Psoas muscle (tissue), 7 donors: ENCODE measurements at regions not wholly inside any gene's neighbourhood (a gene's known extent, or its start where the extent isn't known, plus 50 kb on each side); places are given as distances from the start of the nearest gene placed in this dataset.
"Not testable (repeated sequence)": the region's sequence is repeated elsewhere in the genome, so short reads cannot be mapped to it uniquely, and the experiment has no call there.

Experiments used
- ATAC-seq, 4 donors: fragments of 200-7000 bp; cut with Tn5 transposase; one replicate each; pipeline ENCODE4 v1.9.1; 2020; ENCODE audit warnings: moderate library complexity in 3 of 4, mild to moderate bottlenecking in 2 of 4
- DNase-seq, 2 donors: peaks; one replicate each; pipeline ENCODE4 v3.0.0-alpha.2; 2020
- H3K27ac ChIP-seq: fragments of 200-600 bp; one replicate; pipeline ENCODE4 v1.8.0; 2022
- H3K27me3 ChIP-seq, 3 donors: fragments of 200-600 bp in 1 of 3; one replicate each; pipeline versions ENCODE4 v1.6.1 to v1.8.0; 2013 to 2022; ENCODE audit warnings: low read length in 2 of 3, mild to moderate bottlenecking in 2 of 3, moderate library complexity in 1 of 3; ENCODE audit not compliant: insufficient read depth in 3 of 3
- H3K36me3 ChIP-seq, 2 donors: fragments of 200-600 bp in 1 of 2; one replicate each; pipeline versions ENCODE4 v1.6.1 to v1.8.0; 2013 to 2022; ENCODE audit warnings: low read depth in 1 of 2, mild to moderate bottlenecking in 1 of 2, moderate library complexity in 1 of 2; ENCODE audit not compliant: insufficient read depth in 1 of 2
- H3K4me1 ChIP-seq: fragments of 200-600 bp; one replicate; pipeline ENCODE4 v1.8.0; 2022
- H3K4me3 ChIP-seq: fragments of 200-600 bp; one replicate; pipeline ENCODE4 v1.8.0; 2022; ENCODE audit warnings: mild to moderate bottlenecking
- H3K9me3 ChIP-seq: fragments of 200-600 bp; one replicate; pipeline ENCODE4 v1.8.0; 2022
- CTCF ChIP-seq: fragments of 200-600 bp; IDR thresholded peaks from one replicate; pipeline ENCODE4 v1.8.0; 2022; ENCODE audit warnings: antibody characterized with exemption
- WGBS, 3 donors: extraction: QIAGEN DNeasy Blood & Tissue Kit; methylation state at CpG; one replicate each; pipeline versions ENCODE4 v1.1.6 to v1.1.7; 2013; 5-methylcytosine and 5-hydroxymethylcytosine counted together
- intact Hi-C, 2 donors: fragments of 100-400 bp; cut with DNase I; formaldehyde crosslinking; loops; one replicate each; pipeline versions ENCODE4 v1.11.0 to v1.14.2; 2022
- donor health status: healthy with polysubstance abuse.
- donor health status: DM: no; HTN: no; CAD: no; lungs with moderate emphysema.
- donor health status: Bipolar disorder and iron deficiency.
- donor health status: healthy.
- donor health status: DM: yes; HTN: yes; CAD: no.
- donor health status: DM: no; HTN: no; CAD: no.
- donor health status: DM: yes; HTN: yes; CAD: no.

GRCh38 chr4:138633580-138633904 lies 382.0 kb upstream of the NOCT start:
- Histone ChIP-seq H3K4me1 (no peaks in the 10 kb centered on the region), H3K4me3 (no peak overlapping the region), H3K27me3 (no peaks in the 10 kb centered on the region), H3K27ac (no peak overlapping the region), H3K9me3 (no peaks in the 10 kb centered on the region), H3K36me3 (no peaks in the 10 kb centered on the region)
- intact Hi-C loops, result no loop called here
- ATAC-seq (no peak), DNase-seq (no peak)
- TF ChIP-seq CTCF, result no peak
- 84 to 87% (median 85%) methylated on average over 2 of the region's 2 CpGs for WGBS, 3 donors

- no peak for DNase-seq
- TF ChIP-seq CTCF, result no peak
- H3K27ac ChIP-seq, result no peak overlapping the region
- no peaks in the 10 kb centered on the region for H3K27me3 ChIP-seq
- intact Hi-C loops, result no loop called here
- no peaks in the 10 kb centered on the region for H3K9me3 ChIP-seq
- H3K36me3 ChIP-seq, result no peaks in the 10 kb centered on the region
- 84 to 89% (median 88%) methylated on average over 5 of the region's 5 CpGs for WGBS, 3 donors
- no peak for ATAC-seq
- no peak overlapping the region for H3K4me3 ChIP-seq
- no peaks in the 10 kb centered on the region for H3K4me1 ChIP-seq
Observed at GRCh38 chr4:138632856-138633579, 382.6 kb upstream of the NOCT start.

- Histone ChIP-seq H3K36me3 (no peaks in the 10 kb centered on the region), H3K4me3 (no peak overlapping the region), H3K27ac (no peak overlapping the region), H3K4me1 (no peaks in the 10 kb centered on the region), H3K27me3 (no peaks in the 10 kb centered on the region), H3K9me3 (no peaks in the 10 kb centered on the region)
- TF ChIP-seq CTCF, result no peak
- intact Hi-C loops, result no loop called here
- DNase-seq (no peak), ATAC-seq (no peak)
- WGBS, 3 donors, result 92 to 97% (median 95%) methylated on average over 3 of the region's 3 CpGs
Observed at GRCh38 chr4:138630666-138631065, 384.9 kb upstream of the NOCT start.

GRCh38 chr4:138629669-138630068 lies 385.9 kb upstream of the NOCT start:
- intact Hi-C loops, result no loop called here
- no peaks in the 10 kb centered on the region for H3K4me1 ChIP-seq
- no peaks in the 10 kb centered on the region for H3K36me3 ChIP-seq
- no peaks in the 10 kb centered on the region for H3K9me3 ChIP-seq
- ATAC-seq (no peak), DNase-seq (no peak)
- H3K27ac ChIP-seq, result no peak overlapping the region
- WGBS, 3 donors, result 97 to 99% (median 98%) methylated on average over 2 of the region's 2 CpGs
- H3K27me3 ChIP-seq, result no peaks in the 10 kb centered on the region
- TF ChIP-seq CTCF, result no peak
- no peak overlapping the region for H3K4me3 ChIP-seq

GRCh38 chr4:138627096-138627495 lies 384.9 kb upstream of the SLC7A11 start:
- no peaks in the 10 kb centered on the region for H3K36me3 ChIP-seq
- H3K27me3 ChIP-seq, result no peaks in the 10 kb centered on the region
- no peaks in the 10 kb centered on the region for H3K4me1 ChIP-seq
- no peak for DNase-seq
- no peak overlapping the region for H3K4me3 ChIP-seq
- TF ChIP-seq CTCF, result no peak
- ATAC-seq, result no peak
- intact Hi-C loops, result no loop called here
- WGBS, 3 donors, result 69 to 80% (median 74%) methylated on average over 5 of the region's 5 CpGs
- H3K27ac ChIP-seq, result no peak overlapping the region
- no peaks in the 10 kb centered on the region for H3K9me3 ChIP-seq

GRCh38 chr4:138622362-138622761 lies 380.2 kb upstream of the SLC7A11 start:
- H3K4me1 ChIP-seq, DNase-seq, H3K27ac ChIP-seq, H3K9me3 ChIP-seq, intact Hi-C loops, H3K27me3 ChIP-seq, ATAC-seq, H3K4me3 ChIP-seq, H3K36me3 ChIP-seq: not testable (repeated sequence)
- 68 to 83% (median 72%) methylated on average over 4 of the region's 4 CpGs for WGBS, 3 donors
